ENCODE measurements at regions not wholly inside any gene's neighbourhood (a gene's known extent, or its start where the extent isn't known, plus 50 kb on each side); places are given as distances from the start of the nearest gene placed in this dataset.
"Not testable (repeated sequence)": the region's sequence is repeated elsewhere in the genome, so short reads cannot be mapped to it uniquely, and the experiment has no call there.

DNA sequence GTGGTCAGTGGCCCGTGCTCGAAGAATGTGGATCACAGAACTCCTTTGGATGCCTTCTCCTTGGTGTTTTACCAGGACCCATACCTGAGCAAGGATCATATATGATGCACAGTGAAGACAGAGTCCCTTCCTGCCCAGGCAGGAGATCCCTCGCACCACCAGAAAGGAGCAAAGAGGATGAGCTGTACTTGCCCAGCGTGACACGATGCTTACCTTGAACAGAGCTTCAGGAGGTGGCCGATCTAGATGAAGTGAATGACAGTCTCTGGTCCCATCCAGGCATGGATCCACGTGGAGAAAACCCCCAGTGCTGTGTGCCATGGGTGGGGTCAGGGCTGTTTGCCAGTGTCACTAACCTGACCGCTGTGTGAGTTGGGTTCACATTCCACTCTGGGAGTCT, 455.4 kb downstream of the GADD45G start:
- DNase-seq (ENCODE audit: low read depth), result no peak

DNA sequence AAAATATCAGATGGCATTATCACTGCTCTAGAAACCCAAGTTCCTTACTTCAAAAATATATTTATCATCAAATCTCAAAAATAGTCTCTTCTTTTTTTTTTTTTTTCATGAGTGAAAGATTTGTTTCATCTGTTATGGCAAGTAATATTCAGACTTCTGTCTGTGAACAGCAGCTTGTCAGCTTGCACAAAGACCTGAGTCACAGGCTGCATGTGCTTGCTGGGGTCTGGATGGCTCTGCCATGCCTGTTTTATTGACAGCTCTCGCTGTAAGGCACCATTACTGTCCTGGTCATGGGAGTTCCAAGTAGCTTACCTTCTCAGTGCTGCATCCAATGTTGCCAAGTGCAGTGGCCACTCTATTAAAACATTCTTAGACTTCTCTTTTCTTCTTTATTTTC, 456.4 kb downstream of the GADD45G start:
- no peak for DNase-seq (ENCODE audit: low read depth)

GRCh38 chr9:90062982-90063381, 458.2 kb downstream of the GADD45G start:
- no peak for DNase-seq (ENCODE audit: low read depth)

DNA sequence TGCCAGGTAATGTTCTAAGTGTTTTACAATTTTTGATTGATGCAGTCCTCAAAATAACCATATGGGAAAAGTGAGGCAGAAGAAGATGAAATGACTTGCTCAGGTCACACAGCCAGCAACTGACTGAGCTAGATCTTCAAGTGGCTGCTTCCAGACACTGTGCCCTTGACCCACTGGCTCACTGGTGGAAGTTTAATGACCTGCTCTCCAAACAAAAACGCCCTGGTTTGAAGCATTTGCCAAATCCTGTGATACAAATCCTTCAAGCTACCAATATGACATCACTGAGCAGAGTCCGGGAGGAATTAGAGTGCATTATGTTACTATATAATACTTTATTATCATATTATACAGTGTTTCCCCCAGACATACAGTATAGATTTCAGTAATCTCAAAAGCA, 459.4 kb downstream of the GADD45G start:
- no peak for DNase-seq (ENCODE audit: low read depth)

- DNase-seq (ENCODE audit: low read depth), result no peak
These were observed 460.2 kb downstream of the GADD45G start for GRCh38 chr9:90064971-90065370.

DNA sequence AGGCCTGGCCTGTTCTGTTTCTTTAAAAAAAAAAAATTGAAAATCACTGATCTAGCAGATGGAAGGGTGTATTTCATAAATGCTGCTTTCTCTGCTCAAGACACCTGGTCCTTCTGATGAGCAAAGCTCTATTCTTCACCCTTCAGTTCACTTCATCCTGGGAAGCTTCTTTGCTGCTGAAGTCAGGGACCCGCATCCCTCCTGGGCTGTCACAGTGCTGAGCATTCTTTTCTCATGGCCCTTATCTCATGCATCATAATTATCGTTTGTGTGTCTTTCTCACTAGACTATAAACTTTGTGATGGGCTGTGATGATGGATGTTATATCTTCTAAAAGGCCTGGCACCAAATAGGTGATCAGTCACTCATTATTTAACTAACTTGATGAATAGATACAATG, 461.0 kb downstream of the GADD45G start:
- DNase-seq (ENCODE audit: low read depth), result no peak

DNA sequence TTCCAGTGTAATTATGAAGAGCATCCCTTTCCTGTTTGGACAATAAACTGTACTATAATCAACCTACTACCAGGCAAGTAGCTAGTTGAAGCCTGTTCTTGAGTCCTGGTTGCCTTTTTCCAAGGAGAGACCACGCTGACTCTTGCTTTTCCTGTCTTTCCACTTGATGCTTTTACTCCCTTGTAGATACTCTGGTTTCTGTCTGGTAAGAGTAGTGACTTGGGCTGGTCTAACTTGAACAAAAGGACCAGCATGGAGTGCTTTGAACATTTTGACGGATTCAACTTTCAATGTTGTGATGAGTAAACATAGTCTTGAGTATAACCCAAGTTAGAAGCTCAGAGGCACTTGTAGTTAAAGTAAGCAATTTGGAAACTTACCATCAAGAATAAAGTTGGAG, 464.3 kb downstream of the GADD45G start:
- DNase-seq (ENCODE audit: low read depth), result no peak

GRCh38 chr9:90070056-90070455, 465.2 kb downstream of the GADD45G start:
- DNase-seq (ENCODE audit: low read depth), result no peak

GRCh38 chr9:90070469-90070868, 465.7 kb downstream of the GADD45G start:
- no peak for DNase-seq (ENCODE audit: low read depth)

- DNase-seq (ENCODE audit: low read depth), result no peak
These were observed 466.3 kb downstream of the GADD45G start for GRCh38 chr9:90070931-90071660.

DNA sequence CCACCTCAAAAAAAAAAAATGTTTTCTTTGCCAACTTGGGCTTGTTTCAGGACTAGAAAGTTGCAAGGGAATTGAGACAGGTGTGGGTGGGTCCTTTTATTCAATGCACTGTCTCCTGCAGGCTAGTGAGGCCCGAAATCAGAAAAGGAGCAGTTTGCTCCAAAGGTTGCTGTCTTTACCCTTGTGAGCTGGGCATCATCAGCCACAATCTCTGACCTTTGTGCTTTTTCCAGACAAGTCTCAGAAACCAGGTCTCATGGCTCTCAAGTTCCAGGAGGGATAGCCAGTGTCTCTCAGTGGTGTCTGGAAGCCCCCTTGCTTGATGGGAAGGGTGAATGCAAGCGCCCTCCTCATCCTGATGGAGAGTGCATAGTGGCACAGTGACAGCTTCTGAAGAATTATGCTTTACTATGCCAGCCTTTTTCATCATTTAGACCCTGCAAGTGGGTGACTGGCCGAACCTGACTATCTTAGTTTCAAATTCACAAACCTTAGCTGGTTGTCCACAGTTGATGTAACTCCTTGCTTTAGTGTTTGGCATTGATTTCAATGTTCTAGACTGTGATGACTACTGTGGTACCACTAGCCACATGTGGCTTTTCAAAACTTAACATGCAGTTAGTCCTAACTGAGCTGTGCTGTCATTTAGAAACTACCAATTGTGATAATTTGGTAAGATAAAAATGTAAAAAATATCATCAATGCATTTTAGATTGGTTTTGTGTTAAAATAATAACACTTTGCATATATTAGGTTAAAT, 468.6 kb downstream of the GADD45G start:
- DNase-seq (ENCODE audit: low read depth), result no peak

DNA sequence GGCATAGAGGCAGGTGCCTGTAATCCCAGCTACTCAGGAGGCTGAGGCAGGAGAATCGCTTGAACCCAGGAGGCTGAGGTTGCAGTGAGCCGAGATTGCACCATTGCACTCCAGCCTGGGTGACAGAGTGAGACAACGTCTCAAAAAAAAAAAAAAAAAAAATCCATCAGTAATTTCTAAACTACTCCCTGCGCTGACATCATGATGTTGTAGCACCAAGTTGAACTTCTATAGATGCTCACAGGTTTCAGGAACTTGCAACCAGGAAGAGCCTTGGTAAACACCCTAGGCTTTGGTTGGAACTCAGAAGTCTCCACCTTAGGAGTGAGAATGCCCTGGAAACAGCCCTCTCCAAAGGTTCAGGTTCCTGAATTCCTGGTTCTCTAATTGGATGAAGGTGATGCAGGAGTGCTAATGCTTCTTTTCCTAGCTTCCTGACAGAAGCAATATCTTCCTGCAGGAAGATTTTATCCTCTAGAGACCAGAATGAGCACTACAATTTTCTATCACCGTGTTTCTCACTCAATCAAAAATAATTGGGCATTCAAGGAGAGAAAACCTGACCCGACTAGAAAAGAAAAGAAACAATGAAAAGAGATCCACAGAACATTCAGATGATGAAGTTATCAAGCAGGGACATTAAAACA, 469.6 kb downstream of the GADD45G start:
- no peak for DNase-seq (ENCODE audit: low read depth)

DNA sequence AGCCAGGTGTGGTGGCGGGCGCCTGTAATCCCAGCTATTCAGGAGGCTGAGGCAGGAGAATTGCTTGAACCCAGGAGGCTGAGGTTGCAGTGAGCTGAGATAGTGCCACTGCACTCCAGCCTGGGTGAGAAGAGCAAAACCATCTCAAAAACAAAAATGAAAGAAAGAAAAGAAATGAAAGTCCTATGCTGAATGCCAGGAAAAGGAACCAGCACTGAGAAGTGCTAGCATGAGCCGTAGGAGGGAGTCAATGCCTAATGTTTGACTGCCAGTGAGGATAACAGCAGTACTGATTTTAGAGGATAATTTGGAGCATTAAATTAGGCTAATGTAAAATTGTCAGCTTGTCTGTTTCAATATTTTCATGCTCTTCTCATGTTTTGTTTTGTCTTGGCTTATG, 472.8 kb downstream of the GADD45G start:
- DNase-seq (ENCODE audit: low read depth), result not testable (repeated sequence)

- DNase-seq (ENCODE audit: low read depth), result no peak
These were observed 474.2 kb downstream of the GADD45G start for GRCh38 chr9:90078988-90079421.

DNA sequence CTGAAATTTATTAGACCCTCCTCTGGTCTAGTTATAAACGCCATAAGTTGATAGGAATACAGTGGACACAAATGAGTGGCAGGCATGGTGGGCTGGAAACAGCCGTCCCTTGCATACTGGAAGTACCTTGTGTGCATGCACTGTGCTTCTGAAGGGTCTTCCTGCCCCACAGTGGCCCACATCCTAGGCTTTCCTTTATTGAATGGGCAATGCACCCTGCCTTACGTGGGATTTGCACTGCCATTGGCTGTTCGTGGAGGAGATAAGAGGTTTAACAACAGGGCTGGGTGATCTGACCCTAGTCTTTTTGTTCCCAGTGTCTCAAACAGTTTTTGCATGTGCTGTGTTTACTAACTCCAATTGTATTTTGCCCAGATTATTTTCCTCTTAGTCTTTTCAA, 480.8 kb downstream of the GADD45G start:
- no peak for DNase-seq (ENCODE audit: low read depth)

- DNase-seq (ENCODE audit: low read depth), result no peak
These were observed 481.3 kb downstream of the GADD45G start for GRCh38 chr9:90086101-90086511.

- DNase-seq (ENCODE audit: low read depth), result no peak
These were observed 483.6 kb downstream of the GADD45G start for GRCh38 chr9:90088434-90088833.

DNA sequence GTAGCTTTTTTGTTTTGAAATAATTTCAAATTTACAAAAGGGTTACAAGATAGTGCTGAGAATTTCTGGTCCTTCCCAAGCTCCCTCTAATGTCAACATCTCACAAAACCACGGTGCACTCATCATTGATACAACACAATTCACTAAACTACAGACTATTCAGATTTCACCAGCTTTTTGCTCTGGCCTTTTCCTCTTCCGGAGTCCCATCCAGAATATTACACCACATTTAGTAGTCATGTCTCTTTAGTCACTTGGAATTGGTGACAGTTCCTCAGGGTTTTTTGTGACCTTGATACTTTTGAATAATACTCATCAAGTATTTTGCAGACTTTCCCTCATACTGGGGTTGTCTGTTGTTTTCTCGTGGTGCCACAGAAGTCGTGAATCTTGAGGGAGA, 484.0 kb downstream of the GADD45G start:
- DNase-seq (ENCODE audit: low read depth), result no peak

DNA sequence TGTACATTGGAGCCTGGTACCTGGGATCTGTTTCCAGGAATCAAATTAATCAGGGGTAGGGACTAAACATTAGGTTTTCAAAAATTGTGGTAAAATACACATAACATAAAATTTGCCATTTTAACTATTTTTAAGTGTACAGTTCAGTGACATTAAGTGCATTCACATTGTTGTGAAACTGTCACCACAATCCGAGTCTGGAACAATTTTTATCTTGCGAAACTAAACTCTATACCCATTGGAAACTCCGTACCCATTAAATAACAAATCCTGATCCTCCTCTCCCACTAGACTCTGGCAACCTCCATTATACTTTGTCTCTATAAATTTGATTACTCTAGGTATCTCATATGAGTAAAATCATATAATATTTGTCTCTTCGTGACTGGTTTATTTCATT, 486.2 kb downstream of the GADD45G start:
- DNase-seq (ENCODE audit: low read depth), result no peak

GRCh38 chr9:90092508-90092907, 487.7 kb downstream of the GADD45G start:
- no peak for DNase-seq (ENCODE audit: low read depth)

DNA sequence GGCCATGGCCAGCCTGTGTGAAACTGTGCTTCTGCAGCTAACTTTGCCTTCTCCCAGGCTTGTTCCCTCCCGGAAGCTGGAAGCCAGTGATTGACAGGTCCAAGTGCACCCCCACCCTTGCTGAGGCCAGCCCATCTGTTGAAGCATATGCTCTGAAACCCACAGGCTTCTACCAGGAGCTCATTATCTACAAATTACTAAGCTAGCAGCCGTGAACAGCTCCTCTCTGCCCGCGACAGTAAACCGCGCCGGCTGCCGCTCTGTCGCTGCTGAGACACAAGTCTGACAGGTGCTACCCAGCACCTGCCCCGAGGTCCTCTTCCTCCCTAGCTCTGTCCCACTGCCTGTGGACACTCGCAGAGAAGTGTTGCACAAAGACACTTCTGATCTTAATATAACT, 490.9 kb downstream of the GADD45G start:
- DNase-seq (ENCODE audit: low read depth), result no peak

DNA sequence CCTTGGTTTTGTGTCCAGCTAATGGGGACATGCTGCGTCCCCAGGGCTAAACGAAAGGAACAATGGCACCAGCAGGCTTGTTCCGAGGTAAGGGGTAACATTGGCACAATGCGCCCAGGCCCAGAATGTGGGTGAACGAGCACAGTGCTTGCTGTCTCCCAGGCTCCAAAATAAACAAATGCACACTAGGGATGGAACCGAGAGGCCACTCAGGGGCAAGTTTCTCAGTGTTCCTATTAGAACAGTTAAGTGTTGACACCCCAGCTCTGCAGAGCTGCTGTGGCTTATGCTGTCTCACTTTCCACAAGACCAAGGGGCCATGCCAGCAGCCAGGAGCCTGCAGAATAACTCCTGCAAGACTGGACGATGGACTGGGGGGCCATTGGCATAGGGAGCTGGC, 492.4 kb downstream of the GADD45G start:
- DNase-seq (ENCODE audit: low read depth), result no peak

GRCh38 chr9:90098408-90098807, 493.6 kb downstream of the GADD45G start:
- no peak for DNase-seq (ENCODE audit: low read depth)

Data from ELR (cell line).